A549 (cell line): ENCODE measurements at regions not wholly inside any gene's neighbourhood (a gene's known extent, or its start where the extent isn't known, plus 50 kb on each side); places are given as distances from the start of the nearest gene placed in this dataset.

Source experiments
- CBX8 ChIP-seq: fragments of 200-600 bp; sonication (generic); IDR thresholded peaks from 2 replicates; pipeline ENCODE4 v1.6.1; 2016
- CTCF ChIP-seq: fragments of >200 bp; sonication (Bioruptor Twin); formaldehyde crosslinking; IDR thresholded peaks from 3 replicates; pipeline ENCODE4 v1.5.1; 2016
- KDM1A ChIP-seq: fragments of 200-600 bp; sonication (generic); IDR thresholded peaks from 2 replicates; pipeline ENCODE4 v1.6.1; 2016; ENCODE audit warnings: low read depth, mild to moderate bottlenecking
- RFX5 ChIP-seq: fragments of 450-650 bp; IDR thresholded peaks from 2 replicates; pipeline ENCODE4 v1.7.1; 2014; ENCODE audit warnings: antibody characterized with exemption, mild to moderate bottlenecking, moderate library complexity

DNA sequence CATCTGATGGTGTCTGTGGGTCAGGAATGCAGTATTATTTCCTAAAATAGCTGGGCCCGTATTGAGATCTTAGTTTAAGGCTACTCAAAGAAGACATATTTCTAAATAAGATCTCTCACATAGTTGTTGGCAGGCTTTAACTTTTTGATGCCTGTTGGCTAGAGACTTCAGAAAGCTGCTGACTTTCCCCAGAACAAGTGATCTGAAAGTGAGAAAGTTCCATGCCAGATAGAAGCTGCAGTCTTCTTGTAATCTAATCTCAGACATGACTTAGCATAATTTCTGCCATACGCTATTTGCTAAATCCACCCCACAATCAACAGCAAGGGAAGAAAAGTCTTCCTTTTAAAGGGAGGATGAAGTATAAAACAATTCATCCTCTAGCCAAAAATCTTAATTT is 867.1 kb downstream of the IGSF11 start:
- TF ChIP-seq RFX5 (no peak), CBX8 (no peak), CTCF (no peak), KDM1A (no peak)
